ENCODE measurements at regions not wholly inside any gene's neighbourhood (a gene's known extent, or its start where the extent isn't known, plus 50 kb on each side); places are given as distances from the start of the nearest gene placed in this dataset.

DNA sequence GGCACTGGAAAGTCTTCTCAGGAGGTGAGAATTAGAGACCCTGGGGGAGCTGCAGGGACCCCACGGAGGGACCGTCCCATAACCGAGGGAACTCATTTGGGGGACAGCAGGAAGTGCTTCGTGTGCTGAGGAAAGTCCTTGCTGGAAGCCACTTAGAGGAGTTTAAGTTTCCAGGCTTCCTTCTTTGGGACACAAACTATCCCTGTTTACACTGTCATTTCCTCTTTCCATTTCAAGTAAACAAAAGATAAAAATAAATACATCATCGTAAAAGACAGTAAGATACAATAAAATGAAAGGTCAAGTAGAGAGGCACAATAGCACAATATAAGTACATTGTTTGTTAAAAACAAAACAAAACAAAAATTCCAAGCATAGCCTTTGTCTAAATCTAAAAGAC is 101.2 kb downstream of the TTLL2 start:
- no peak overlapping the region for H3K27ac Mint-ChIP-seq (ENCODE audit: unreplicated experiment)
- TF ChIP-seq, protein P1, sequence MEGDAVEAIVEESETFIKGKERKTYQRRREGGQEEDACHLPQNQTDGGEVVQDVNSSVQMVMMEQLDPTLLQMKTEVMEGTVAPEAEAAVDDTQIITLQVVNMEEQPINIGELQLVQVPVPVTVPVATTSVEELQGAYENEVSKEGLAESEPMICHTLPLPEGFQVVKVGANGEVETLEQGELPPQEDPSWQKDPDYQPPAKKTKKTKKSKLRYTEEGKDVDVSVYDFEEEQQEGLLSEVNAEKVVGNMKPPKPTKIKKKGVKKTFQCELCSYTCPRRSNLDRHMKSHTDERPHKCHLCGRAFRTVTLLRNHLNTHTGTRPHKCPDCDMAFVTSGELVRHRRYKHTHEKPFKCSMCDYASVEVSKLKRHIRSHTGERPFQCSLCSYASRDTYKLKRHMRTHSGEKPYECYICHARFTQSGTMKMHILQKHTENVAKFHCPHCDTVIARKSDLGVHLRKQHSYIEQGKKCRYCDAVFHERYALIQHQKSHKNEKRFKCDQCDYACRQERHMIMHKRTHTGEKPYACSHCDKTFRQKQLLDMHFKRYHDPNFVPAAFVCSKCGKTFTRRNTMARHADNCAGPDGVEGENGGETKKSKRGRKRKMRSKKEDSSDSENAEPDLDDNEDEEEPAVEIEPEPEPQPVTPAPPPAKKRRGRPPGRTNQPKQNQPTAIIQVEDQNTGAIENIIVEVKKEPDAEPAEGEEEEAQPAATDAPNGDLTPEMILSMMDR (conservative IDR thresholded peaks at IDR 0.05), result no peak
- H3K27me3 Mint-ChIP-seq (ENCODE audit: low read depth), result no peaks in the 10 kb centered on the region
- H3K9me3 Mint-ChIP-seq, result no peaks in the 10 kb centered on the region
- DNase-seq (ENCODE audit: low read depth, low spot score), result no peak
- peaks cover 23% of the 10 kb centered on the region for H3K4me1 Mint-ChIP-seq
- H3K36me3 Mint-ChIP-seq (ENCODE audit: low read depth), result peaks cover 17% of the 10 kb centered on the region
- no peak overlapping the region for H3K4me3 Mint-ChIP-seq

DNA sequence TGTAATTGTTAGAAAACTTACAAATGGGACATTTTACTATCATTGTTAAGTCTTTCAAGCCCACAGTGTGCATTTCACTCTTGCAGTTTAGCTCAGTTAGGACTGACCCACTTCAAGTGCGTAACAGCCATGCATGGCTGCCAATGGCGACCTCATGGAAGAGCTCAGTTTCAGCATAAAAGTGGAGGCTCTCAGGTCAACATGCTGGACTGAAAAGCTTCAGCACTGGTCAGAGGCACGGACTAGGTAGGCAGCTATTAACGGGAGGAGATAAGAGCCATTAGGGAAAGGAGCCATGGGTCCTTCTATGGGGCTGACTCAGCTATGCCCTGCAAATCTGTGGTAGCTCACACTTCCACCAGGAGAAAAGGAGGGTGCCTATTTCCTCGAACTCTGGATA is 101.8 kb downstream of the TTLL2 start:
- Mint-ChIP-seq H3K9me3 (no peaks in the 10 kb centered on the region), H3K36me3 (ENCODE audit: low read depth) (peaks cover 17% of the 10 kb centered on the region), H3K4me1 (peaks cover 23% of the 10 kb centered on the region), H3K4me3 (no peak overlapping the region), H3K27ac (ENCODE audit: unreplicated experiment) (no peak overlapping the region), H3K27me3 (ENCODE audit: low read depth) (no peaks in the 10 kb centered on the region)
- DNase-seq (ENCODE audit: low read depth, low spot score), result no peak
- TF ChIP-seq, protein P1 (conservative IDR thresholded peaks at IDR 0.05), result no peak

DNA sequence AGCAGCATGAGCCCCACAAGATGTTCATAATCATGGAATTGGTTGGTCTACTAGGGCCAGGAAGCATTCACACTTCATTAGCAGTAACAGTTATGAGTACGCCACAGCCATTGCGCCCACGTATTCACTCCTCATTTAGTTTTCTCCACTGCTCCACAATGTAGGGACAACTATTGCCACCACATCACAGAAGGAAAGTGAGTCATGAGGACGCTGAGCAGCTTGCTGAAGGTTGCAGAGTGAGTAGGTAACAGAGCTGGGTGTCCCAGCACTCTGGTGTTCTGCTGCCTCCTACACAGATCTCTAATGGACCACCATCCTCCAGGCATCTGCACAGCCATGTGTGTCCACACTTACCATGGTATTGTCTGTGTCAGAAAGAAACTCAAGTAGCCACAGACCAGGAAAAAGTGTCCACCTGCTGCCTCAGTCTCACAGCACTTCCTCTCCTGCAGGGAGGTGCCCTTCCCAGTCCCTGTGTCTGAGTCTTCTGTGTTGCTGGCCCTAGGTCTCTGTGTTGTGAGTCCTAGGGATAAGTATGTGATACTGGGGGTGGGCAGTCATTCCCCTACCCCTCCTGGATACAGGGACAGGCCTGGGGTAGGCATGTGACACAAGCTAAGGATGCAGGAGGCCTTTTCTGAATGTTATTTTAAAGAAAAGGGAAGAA is 103.9 kb downstream of the TTLL2 start:
- DNase-seq (ENCODE audit: low read depth, low spot score), result no peak
- Mint-ChIP-seq H3K27me3 (ENCODE audit: low read depth) (no peaks in the 10 kb centered on the region), H3K9me3 (no peaks in the 10 kb centered on the region), H3K4me1 (peaks cover 23% of the 10 kb centered on the region), H3K36me3 (ENCODE audit: low read depth) (peaks cover 19% of the 10 kb centered on the region), H3K4me3 (no peak overlapping the region), H3K27ac (ENCODE audit: unreplicated experiment) (no peak overlapping the region)
- TF ChIP-seq, protein P1 (conservative IDR thresholded peaks at IDR 0.05), result no peak

DNA sequence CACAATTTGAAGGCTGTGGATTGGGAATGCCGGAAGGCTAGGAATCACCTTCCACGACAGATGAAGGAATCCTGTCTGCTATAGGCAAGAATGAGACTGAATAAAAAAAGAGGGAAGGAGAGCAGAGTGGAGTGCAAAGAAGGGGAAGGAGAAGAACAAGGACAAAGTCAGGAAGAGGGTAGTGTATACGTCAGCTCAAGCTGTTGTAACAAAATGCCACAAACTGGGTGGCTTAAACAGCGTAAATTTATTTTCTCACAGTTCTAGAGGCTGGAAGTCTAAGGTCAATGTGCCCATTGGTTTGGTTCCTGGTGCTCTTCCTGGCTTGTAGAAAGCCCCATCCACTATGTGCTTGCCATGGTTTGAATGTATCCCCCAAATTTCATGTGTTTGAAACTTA is 104.5 kb downstream of the TTLL2 start:
- no peaks in the 10 kb centered on the region for H3K27me3 Mint-ChIP-seq (ENCODE audit: low read depth)
- TF ChIP-seq, protein P1 (conservative IDR thresholded peaks at IDR 0.05), result no peak
- H3K4me1 Mint-ChIP-seq, result peaks cover 22% of the 10 kb centered on the region
- H3K27ac Mint-ChIP-seq (ENCODE audit: unreplicated experiment), result no peak overlapping the region
- DNase-seq (ENCODE audit: low read depth, low spot score), result no peak
- peaks cover 19% of the 10 kb centered on the region for H3K36me3 Mint-ChIP-seq (ENCODE audit: low read depth)
- no peaks in the 10 kb centered on the region for H3K9me3 Mint-ChIP-seq
- H3K4me3 Mint-ChIP-seq, result no peak overlapping the region

DNA sequence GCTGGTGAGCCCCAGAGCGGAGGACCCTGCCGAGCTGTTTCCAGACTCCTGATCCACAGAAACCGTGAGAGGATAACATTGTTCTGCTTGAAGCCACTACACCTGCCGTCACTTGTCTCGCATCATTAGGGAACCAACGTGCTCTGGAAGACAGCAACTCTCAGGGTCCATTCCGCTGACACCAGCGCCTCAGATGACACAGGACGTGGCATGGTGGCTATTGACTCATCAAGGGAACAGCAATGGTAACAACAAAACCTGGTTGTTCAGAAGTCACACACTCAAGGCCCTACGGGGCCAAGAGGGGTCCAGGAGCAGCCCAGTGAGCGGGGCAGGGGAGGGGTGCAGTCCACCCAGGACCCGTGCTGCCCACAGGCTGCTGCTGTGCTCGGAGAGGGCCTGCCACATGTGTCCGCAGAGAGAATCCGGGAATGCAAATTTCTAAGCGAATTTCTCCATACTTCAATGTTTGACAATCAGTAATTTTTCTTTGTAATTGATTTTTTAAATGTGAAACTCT is 110.4 kb downstream of the TTLL2 start:
- H3K9me3 Mint-ChIP-seq, result no peaks in the 10 kb centered on the region
- no peak overlapping the region for H3K4me3 Mint-ChIP-seq
- peaks cover 17% of the 10 kb centered on the region for H3K36me3 Mint-ChIP-seq (ENCODE audit: low read depth)
- H3K27me3 Mint-ChIP-seq (ENCODE audit: low read depth), result no peaks in the 10 kb centered on the region
- H3K27ac Mint-ChIP-seq (ENCODE audit: unreplicated experiment), result no peak overlapping the region
- H3K4me1 Mint-ChIP-seq, result peaks cover 12% of the 10 kb centered on the region
- TF ChIP-seq, protein P1 (conservative IDR thresholded peaks at IDR 0.05), result no peak
- no peak for DNase-seq (ENCODE audit: low read depth, low spot score)

Measured in neural crest cell (in vitro differentiated cells).